GM12878 (cell line): ENCODE measurements at regions not wholly inside any gene's neighbourhood (a gene's known extent, or its start where the extent isn't known, plus 50 kb on each side); places are given as distances from the start of the nearest gene placed in this dataset.

Source experiments
- ATAC-seq: fragments of 200-7000 bp; cut with Tn5 transposase; 3 replicates; pipeline ENCODE4 v1.9.1; 2020; ENCODE audit warnings: mild to moderate bottlenecking, moderate library complexity
- BruUV-seq: library from RNA; stranded (reverse); fragments of 400-500 nt; replicated peaks from 2 replicates; lab custom pipeline; 2021; lab: Mats Ljungman, UMichigan
- CTCF ChIA-PET: fragments of 300-600 bp; sonication (Branson Sonifier 250); formaldehyde crosslinking; extraction: SDS; loops from one replicate; lab custom pipeline; 2021; ENCODE audit warnings: inconsistent platforms; lab: Yijun Ruan, JAX
- POLR2A ChIA-PET: fragments of 350-600 bp; formaldehyde crosslinking; extraction: SDS; loops from one replicate; lab custom pipeline; 2021; ENCODE audit warnings: inconsistent platforms; lab: Charles Lee
- RAD21 ChIA-PET: fragments of 300-600 bp; sonication (Branson Sonifier 250); formaldehyde crosslinking; loops from one replicate; lab custom pipeline; 2023; ENCODE audit warnings: antibody characterized with exemption; ENCODE audit not compliant: unreplicated experiment; lab: Charles Lee
- SMC1A ChIA-PET: fragments of 300-600 bp; sonication (Branson Sonifier 250); formaldehyde crosslinking; loops from one replicate; lab custom pipeline; 2023; ENCODE audit not compliant: unreplicated experiment, uncharacterized antibody; lab: Charles Lee
- DNase-seq: peaks from one replicate; pipeline ENCODE4 v3.0.0-alpha.2; 2011; ENCODE audit warnings: low read depth, low spot score
- FAIRE-seq: peaks from 3 replicates; lab custom pipeline; 2011; peaks lifted over from hg19 to GRCh38; lab: Jason Lieb, UNC
- H2AFZ ChIP-seq: 2 replicates; pipeline ENCODE4 v1.6.0; 2011; ENCODE audit warnings: low read depth, low read length, control low read depth; ENCODE audit not compliant: control insufficient read depth
- H3K27ac ChIP-seq: 2 replicates; pipeline ENCODE4 v1.5.1; 2011; ENCODE audit warnings: control low read depth; ENCODE audit not compliant: control insufficient read depth, insufficient read depth
- H3K27me3 ChIP-seq, 2 experiments: replicated peaks in 1 of 2; 2 replicates each; pipeline versions ENCODE4 v1.6.0 to v1.6.1; 2011; ENCODE audit warnings: low read length in 1 of 2; ENCODE audit not compliant: control insufficient read depth in 2 of 2, insufficient read depth in 2 of 2
- H3K36me3 ChIP-seq, 2 experiments: 2 replicates each; pipeline ENCODE4 v1.5.1; 2011; ENCODE audit warnings: low read length in 1 of 2; ENCODE audit not compliant: control insufficient read depth in 2 of 2, insufficient read depth in 2 of 2
- H3K4me1 ChIP-seq: 2 replicates; pipeline ENCODE4 v1.6.1; 2011; ENCODE audit warnings: mild to moderate bottlenecking, low read length, moderate library complexity, mixed read lengths; ENCODE audit not compliant: control insufficient read depth, insufficient read depth
- H3K4me2 ChIP-seq: 2 replicates; pipeline ENCODE4 v1.6.0; 2011; ENCODE audit warnings: control low read depth; ENCODE audit not compliant: control insufficient read depth, insufficient read depth
- H3K4me3 ChIP-seq: fragments of 200-600 bp; sonication (generic); 2 replicates; pipeline ENCODE4 v1.5.1; 2016
- H3K79me2 ChIP-seq: 2 replicates; pipeline ENCODE4 v1.6.0; 2011; ENCODE audit warnings: low read length; ENCODE audit not compliant: control insufficient read depth, insufficient read depth
- H3K9ac ChIP-seq: 2 replicates; pipeline ENCODE4 v1.8.0; 2011; ENCODE audit warnings: low read length, control low read depth, mixed read lengths; ENCODE audit not compliant: control insufficient read depth, insufficient read depth
- H3K9me3 ChIP-seq: replicated peaks from 3 replicates; pipeline ENCODE4 v1.5.1; 2011; ENCODE audit warnings: mild to moderate bottlenecking, low read length; ENCODE audit not compliant: control insufficient read depth, insufficient read depth
- H4K20me1 ChIP-seq: 2 replicates; pipeline ENCODE4 v1.6.0; 2011; ENCODE audit not compliant: control insufficient read depth, insufficient read depth
- ATF7 ChIP-seq: fragments of 450-650 bp; IDR thresholded peaks from 2 replicates; pipeline ENCODE4 v1.6.1; 2016; ENCODE audit warnings: low read depth, mild to moderate bottlenecking
- BACH1 ChIP-seq: fragments of 450-650 bp; IDR thresholded peaks from 2 replicates; pipeline ENCODE4 v1.6.1; 2017; ENCODE audit warnings: mild to moderate bottlenecking, borderline replicate concordance
- IKZF2 ChIP-seq, 2 experiments: fragments of 450-650 bp; IDR thresholded peaks; 2 replicates each; pipeline ENCODE4 v1.6.1; 2017; ENCODE audit warnings: mild to moderate bottlenecking in 2 of 2, moderate library complexity in 2 of 2
- MAX ChIP-seq: IDR thresholded peaks from 2 replicates; pipeline ENCODE4 v1.6.1; 2012; ENCODE audit warnings: low read depth, low read length, improper control_type of control experiment
- NFXL1 ChIP-seq: fragments of 450-650 bp; IDR thresholded peaks from 2 replicates; pipeline ENCODE4 v1.6.1; 2017; ENCODE audit warnings: antibody characterized with exemption, mild to moderate bottlenecking, borderline replicate concordance
- NKRF ChIP-seq: fragments of 450-650 bp; conservative IDR thresholded peaks from 2 replicates; pipeline ENCODE4 v1.6.1; 2017; ENCODE audit warnings: mild to moderate bottlenecking, moderate library complexity
- PAX5 ChIP-seq: IDR thresholded peaks from 2 replicates; pipeline ENCODE4 v1.6.1; 2011; ENCODE audit warnings: low read depth, low read length, borderline replicate concordance
- POLR2AphosphoS5 ChIP-seq: IDR thresholded peaks from 2 replicates; pipeline ENCODE4 v1.6.1; 2011; ENCODE audit warnings: mild to moderate bottlenecking, low read length, inconsistent platforms
- RFX5 ChIP-seq: IDR thresholded peaks from 2 replicates; pipeline ENCODE4 v1.6.1; 2011; ENCODE audit warnings: low read depth, low read length, improper control_type of control experiment
- SMAD1 ChIP-seq: fragments of 450-650 bp; IDR thresholded peaks from 2 replicates; pipeline ENCODE4 v1.6.1; 2018; ENCODE audit warnings: mild to moderate bottlenecking, low read depth; ENCODE audit not compliant: partially characterized antibody
- SMC3 ChIP-seq: IDR thresholded peaks from 2 replicates; pipeline ENCODE4 v1.6.1; 2011; ENCODE audit warnings: low read length, improper control_type of control experiment, borderline replicate concordance
- SP1 ChIP-seq: IDR thresholded peaks from one replicate; pipeline ENCODE4 v1.6.1; 2011; ENCODE audit warnings: low read depth, low read length
- YY1 ChIP-seq: IDR thresholded peaks from 2 replicates; pipeline ENCODE4 v1.6.1; 2011; ENCODE audit warnings: low read depth, mild to moderate bottlenecking, low read length
- ZBTB40 ChIP-seq: fragments of 450-650 bp; IDR thresholded peaks from 2 replicates; pipeline ENCODE4 v1.6.1; 2016; ENCODE audit warnings: mild to moderate bottlenecking, moderate library complexity, borderline replicate concordance
- WGBS: methylation state at CpG from one replicate; pipeline ENCODE4 v1.1.6; 2016; ENCODE audit warnings: low lambda C conversion rate; ENCODE audit not compliant: insufficient replicate concordance, insufficient coverage; ENCODE audit errors: missing lambda C conversion rate; 5-methylcytosine and 5-hydroxymethylcytosine counted together
- in situ Hi-C: fragments of 300-500 bp; cut with MboI; formaldehyde crosslinking; loops from 9 replicates; pipeline ENCODE4 v1.14.3; 2018; ENCODE audit warnings: mixed read lengths
- intact Hi-C: fragments of 100-400 bp; cut with micrococcal nuclease; formaldehyde crosslinking; loops from one replicate; pipeline ENCODE4 v1.14.2; 2022; ENCODE audit not compliant: unreplicated experiment

- TF ChIP-seq ATF7 (no peak), ZBTB40 (no peak)
These were observed 98.3 kb upstream of the SYNDIG1 start (continued) for GRCh38 chr20:24370911-24371695.

- in situ Hi-C loops = no loop called here
- no peaks in the 10 kb centered on the region for H3K36me3 ChIP-seq
- TF ChIP-seq RFX5 = no peak
- TF ChIP-seq SP1 = no peak
- TF ChIP-seq POLR2AphosphoS5 = no peak
- no peak for TF ChIP-seq BACH1
- no peak for TF ChIP-seq SMAD1
- no peak for TF ChIP-seq YY1
- no peak for TF ChIP-seq MAX
- TF ChIP-seq PAX5 = no peak
- TF ChIP-seq IKZF2 (IDR thresholded peaks at IDR 0.05) = no peak
- TF ChIP-seq NFXL1 = no peak
- TF ChIP-seq NKRF = no peak
- TF ChIP-seq SMC3 = no peak
- TF ChIP-seq, all 136 proteins: peak for 0
- H4K20me1 ChIP-seq = no peaks in the 10 kb centered on the region
- FAIRE-seq (no peak), ATAC-seq (no peak), DNase-seq (no peak)
- no peak overlapping the region for H3K4me3 ChIP-seq
- H3K4me1 ChIP-seq = no peaks in the 10 kb centered on the region
- no peak overlapping the region for H3K27ac ChIP-seq
- no peaks in the 10 kb centered on the region; the same call in 2 of the 3 replicates for H3K9me3 ChIP-seq
- no TSS peak for BruUV-seq
- H3K27me3 ChIP-seq = no peaks in the 10 kb centered on the region
- no peak overlapping the region for H3K9ac ChIP-seq
- ChIA-PET RAD21 (no interaction called here), POLR2A (no interaction called here), SMC1A (no interaction called here), CTCF (no interaction called here)
- H3K4me2 ChIP-seq = no peak overlapping the region
- no peaks in the 10 kb centered on the region for H3K79me2 ChIP-seq
- intact Hi-C loops = no loop called here
- no peak overlapping the region for H2AFZ ChIP-seq
- 42% methylated on average over 6 of the region's 6 CpGs for WGBS
These were observed 99.2 kb upstream of the SYNDIG1 start for GRCh38 chr20:24370249-24370648.
